Posterior cingulate gyrus (tissue), 11 donors: ENCODE measurements at regions not wholly inside any gene's neighbourhood (a gene's known extent, or its start where the extent isn't known, plus 50 kb on each side); places are given as distances from the start of the nearest gene placed in this dataset.
"Not testable (repeated sequence)": the region's sequence is repeated elsewhere in the genome, so short reads cannot be mapped to it uniquely, and the experiment has no call there.

Experiments
- DNase-seq, 10 donors: peaks; one replicate each; pipeline versions ENCODE4 v3.0.0 to v3.0.0-alpha.2; 2020 to 2021; ENCODE audit warnings: mixed read lengths in 3 of 10
- intact Hi-C: fragments of 100-400 bp; cut with DNase I; formaldehyde crosslinking; loops from one replicate; pipeline ENCODE4 v1.15.1; 2023

GRCh38 chr5:79924936-79925893, 65.8 kb downstream of the MTX3 start:
- intact Hi-C loops: no loop called here
- DNase-seq: peak in 1 of 10 donors; percentile 69

- intact Hi-C loops: no loop called here
- DNase-seq: no peak
Measured at GRCh38 chr5:79923431-79923830, 67.6 kb downstream of the MTX3 start.

GRCh38 chr5:79922626-79923025, 68.4 kb downstream of the MTX3 start:
- DNase-seq: no peak
- intact Hi-C loops: no loop called here

GRCh38 chr5:79907452-79907851, 83.6 kb downstream of the MTX3 start:
- intact Hi-C loops: not testable (repeated sequence)

GRCh38 chr5:79902571-79902970, 88.5 kb downstream of the MTX3 start:
- intact Hi-C loops, DNase-seq: not testable (repeated sequence)

More at GRCh38 chr5:79907452-79907851, 83.6 kb downstream of the MTX3 start:
- not testable (repeated sequence) for DNase-seq

GRCh38 chr5:79901631-79902030, 89.4 kb downstream of the MTX3 start:
- no peak for DNase-seq

GRCh38 chr5:79898611-79899010, 92.5 kb downstream of the MTX3 start:
- no peak for DNase-seq
- intact Hi-C loops: no loop called here

More at GRCh38 chr5:79901631-79902030, 89.4 kb downstream of the MTX3 start:
- intact Hi-C loops: no loop called here

- DNase-seq: no peak
- intact Hi-C loops: no loop called here
Measured at GRCh38 chr5:79893976-79894375, 97.1 kb downstream of the MTX3 start.

GRCh38 chr5:79893485-79893884, 97.6 kb downstream of the MTX3 start:
- intact Hi-C loops: no loop called here
- DNase-seq: no peak

GRCh38 chr5:79890930-79891249, 100.2 kb downstream of the MTX3 start:
- intact Hi-C loops: no loop called here
- no peak for DNase-seq

- intact Hi-C loops: no loop called here
- peak in 1 of 10 donors; percentile 7 for DNase-seq
Measured at GRCh38 chr5:79890119-79890929, 100.7 kb downstream of the MTX3 start.

- intact Hi-C loops: no loop called here
Measured at GRCh38 chr5:79888643-79889042, 102.4 kb downstream of the MTX3 start.

GRCh38 chr5:79886925-79887655, 104.0 kb downstream of the MTX3 start:
- no peak for DNase-seq
- intact Hi-C loops: no loop called here

More at GRCh38 chr5:79888643-79889042, 102.4 kb downstream of the MTX3 start:
- DNase-seq: no peak

- no peak for DNase-seq
- intact Hi-C loops: no loop called here
Measured at GRCh38 chr5:79886456-79886855, 104.6 kb downstream of the MTX3 start.

- DNase-seq, intact Hi-C loops: not testable (repeated sequence)
Measured at GRCh38 chr5:79879880-79880279, 111.2 kb downstream of the MTX3 start.

- DNase-seq: no peak
- intact Hi-C loops: no loop called here
Measured at GRCh38 chr5:79878721-79879336, 112.2 kb downstream of the MTX3 start.

- intact Hi-C loops: no loop called here
- no peak for DNase-seq
Measured at GRCh38 chr5:79878136-79878679, 112.9 kb downstream of the MTX3 start.

GRCh38 chr5:79876456-79876855, 114.6 kb downstream of the MTX3 start:
- DNase-seq: no peak
- intact Hi-C loops: no loop called here

- intact Hi-C loops: no loop called here
- peak in 1 of 10 donors; percentile 79 for DNase-seq
Measured at GRCh38 chr5:79875230-79875629, 115.8 kb downstream of the MTX3 start.

- intact Hi-C loops: no loop called here
- no peak for DNase-seq
Measured at GRCh38 chr5:79873187-79873586, 117.9 kb downstream of the MTX3 start.
